ENCODE measurements at regions not wholly inside any gene's neighbourhood (a gene's known extent, or its start where the extent isn't known, plus 50 kb on each side); places are given as distances from the start of the nearest gene placed in this dataset.

GRCh38 chr18:60113396-60113795 lies 213.6 kb downstream of the PMAIP1 start:
- H3K27me3 ChIP-seq (replicated peaks; ENCODE audit: insufficient read depth), result no peaks in the 10 kb centered on the region
- intact Hi-C loops (cut with DNase I), result no loop called here
- no peak overlapping the region for H3K27ac ChIP-seq
- no peaks in the 10 kb centered on the region for H3K9me3 ChIP-seq
- no peaks in the 10 kb centered on the region for H3K4me1 ChIP-seq (replicated peaks)
- DNase-seq (ENCODE audit: low spot score), result no peak
- no peak overlapping the region for H3K4me3 ChIP-seq
- no peak for TF ChIP-seq POLR2AphosphoS5 (IDR thresholded peaks at IDR 0.05)
- TF ChIP-seq POLR2A (IDR thresholded peaks at IDR 0.05), result no peak
- no peaks in the 10 kb centered on the region for H3K36me3 ChIP-seq

DNA sequence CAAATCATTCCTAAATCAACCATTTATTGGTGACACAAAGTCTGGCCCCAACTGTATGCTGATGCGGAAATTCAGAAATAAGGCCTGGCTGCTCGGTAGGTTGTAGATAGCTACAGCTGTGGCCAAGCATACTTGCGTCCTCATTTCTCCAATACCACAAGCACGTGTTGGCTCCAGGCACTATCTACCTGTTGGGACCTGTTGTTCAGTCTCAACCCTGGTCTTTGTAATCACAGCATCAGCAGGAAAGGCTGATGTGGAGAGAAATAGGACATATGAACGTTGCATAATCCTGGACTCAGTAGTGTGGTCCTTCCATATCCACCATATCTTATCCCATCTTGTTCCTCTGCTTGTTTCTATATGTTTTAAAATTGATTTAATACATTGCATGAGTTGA lies 212.6 kb downstream of the PMAIP1 start:
- Histone ChIP-seq H3K36me3 (no peaks in the 10 kb centered on the region), H3K27me3 (replicated peaks; ENCODE audit: insufficient read depth) (no peaks in the 10 kb centered on the region), H3K4me3 (no peak overlapping the region), H3K27ac (no peak overlapping the region), H3K9me3 (no peaks in the 10 kb centered on the region), H3K4me1 (replicated peaks) (no peaks in the 10 kb centered on the region)
- 81% methylated on average over 5 of the region's 5 CpGs for WGBS
- TF ChIP-seq POLR2AphosphoS5 (IDR thresholded peaks at IDR 0.05) (no peak), CTCF (IDR thresholded peaks at IDR 0.05) (no peak), POLR2A (IDR thresholded peaks at IDR 0.05) (no peak)
- DNase-seq (ENCODE audit: low spot score), result no peak
- intact Hi-C loops (cut with DNase I), result no loop called here

GRCh38 chr18:60111525-60111924 lies 211.7 kb downstream of the PMAIP1 start:
- TF ChIP-seq CTCF (IDR thresholded peaks at IDR 0.05), result no peak
- TF ChIP-seq POLR2AphosphoS5 (IDR thresholded peaks at IDR 0.05), result no peak
- TF ChIP-seq POLR2A (IDR thresholded peaks at IDR 0.05), result no peak
- Histone ChIP-seq H3K36me3 (no peaks in the 10 kb centered on the region), H3K9me3 (no peaks in the 10 kb centered on the region), H3K4me3 (no peak overlapping the region), H3K4me1 (replicated peaks) (no peaks in the 10 kb centered on the region), H3K27me3 (replicated peaks; ENCODE audit: insufficient read depth) (no peaks in the 10 kb centered on the region), H3K27ac (no peak overlapping the region)
- no peak for DNase-seq (ENCODE audit: low spot score)
- 79% methylated on average over 2 of the region's 2 CpGs for WGBS
- intact Hi-C loops (cut with DNase I), result no loop called here

- TF ChIP-seq CTCF (IDR thresholded peaks at IDR 0.05), result no peak
- no peak for TF ChIP-seq POLR2A (IDR thresholded peaks at IDR 0.05)
- TF ChIP-seq POLR2AphosphoS5 (IDR thresholded peaks at IDR 0.05), result no peak
- no peaks in the 10 kb centered on the region for H3K27me3 ChIP-seq (replicated peaks; ENCODE audit: insufficient read depth)
- no peaks in the 10 kb centered on the region for H3K4me1 ChIP-seq (replicated peaks)
- no peaks in the 10 kb centered on the region for H3K36me3 ChIP-seq
- H3K27ac ChIP-seq, result no peak overlapping the region
- WGBS, result 21% methylated on average over 1 of the region's 1 CpG
- no peaks in the 10 kb centered on the region for H3K9me3 ChIP-seq
- no peak overlapping the region for H3K4me3 ChIP-seq
- no peak for DNase-seq (ENCODE audit: low spot score)
- intact Hi-C loops (cut with DNase I), result no loop called here
These were observed 211.0 kb downstream of the PMAIP1 start for GRCh38 chr18:60110836-60111235.

DNA sequence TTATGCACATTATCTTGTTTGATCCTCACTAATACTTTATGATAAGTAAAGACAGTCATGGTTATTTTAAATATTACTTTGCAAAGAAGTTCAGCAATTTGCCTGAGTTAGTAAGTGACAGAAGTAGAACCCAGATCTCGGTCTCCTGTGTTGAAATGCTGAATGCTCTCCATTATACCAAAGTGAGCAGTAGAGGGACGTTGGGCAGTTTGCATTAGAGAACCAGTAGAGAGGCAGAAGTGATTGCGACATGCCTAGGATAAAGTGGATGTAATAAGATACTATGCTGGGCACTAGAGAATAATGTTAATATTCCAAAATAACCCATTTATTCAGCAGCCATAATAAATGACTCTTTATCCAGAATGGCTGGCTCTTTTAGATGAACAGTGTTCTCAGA lies 201.0 kb downstream of the PMAIP1 start:
- Histone ChIP-seq H3K4me3 (no peak overlapping the region), H3K27ac (no peak overlapping the region), H3K9me3 (no peaks in the 10 kb centered on the region), H3K36me3 (no peaks in the 10 kb centered on the region), H3K27me3 (replicated peaks; ENCODE audit: insufficient read depth) (no peaks in the 10 kb centered on the region), H3K4me1 (replicated peaks) (no peaks in the 10 kb centered on the region)
- TF ChIP-seq CTCF (IDR thresholded peaks at IDR 0.05), result no peak
- TF ChIP-seq POLR2AphosphoS5 (IDR thresholded peaks at IDR 0.05), result no peak
- no peak for TF ChIP-seq POLR2A (IDR thresholded peaks at IDR 0.05)
- intact Hi-C loops (cut with DNase I), result no loop called here
- DNase-seq (ENCODE audit: low spot score), result no peak
- WGBS, result 86% methylated on average over 3 of the region's 3 CpGs

Measured in prostate gland (tissue), 2 donors.